Gastrocnemius medialis (tissue), 4 donors: ENCODE measurements at regions not wholly inside any gene's neighbourhood (a gene's known extent, or its start where the extent isn't known, plus 50 kb on each side); places are given as distances from the start of the nearest gene placed in this dataset.
"Not testable (repeated sequence)": the region's sequence is repeated elsewhere in the genome, so short reads cannot be mapped to it uniquely, and the experiment has no call there.

Source experiments
- CTCF ChIP-seq, 5 experiments: fragments of 450-650 bp in 3 of 5; fragments of 200-600 bp in 2 of 5; sonication (generic) in 2 of 5; IDR thresholded peaks in 4 of 5; conservative IDR thresholded peaks in 1 of 5; 1 replicate in 4 of 5; 2 replicates in 1 of 5; pipeline ENCODE4 v1.5.1; 2016 to 2019; ENCODE audit warnings: antibody characterized with exemption in 5 of 5, mild to moderate bottlenecking in 3 of 5, moderate library complexity in 3 of 5
- POLR2A ChIP-seq, 2 donors: fragments of 450-650 bp; IDR thresholded peaks; one replicate each; pipeline ENCODE4 v1.6.1; 2017; ENCODE audit warnings: antibody characterized with exemption in 2 of 2, mild to moderate bottlenecking in 2 of 2, moderate library complexity in 2 of 2

DNA sequence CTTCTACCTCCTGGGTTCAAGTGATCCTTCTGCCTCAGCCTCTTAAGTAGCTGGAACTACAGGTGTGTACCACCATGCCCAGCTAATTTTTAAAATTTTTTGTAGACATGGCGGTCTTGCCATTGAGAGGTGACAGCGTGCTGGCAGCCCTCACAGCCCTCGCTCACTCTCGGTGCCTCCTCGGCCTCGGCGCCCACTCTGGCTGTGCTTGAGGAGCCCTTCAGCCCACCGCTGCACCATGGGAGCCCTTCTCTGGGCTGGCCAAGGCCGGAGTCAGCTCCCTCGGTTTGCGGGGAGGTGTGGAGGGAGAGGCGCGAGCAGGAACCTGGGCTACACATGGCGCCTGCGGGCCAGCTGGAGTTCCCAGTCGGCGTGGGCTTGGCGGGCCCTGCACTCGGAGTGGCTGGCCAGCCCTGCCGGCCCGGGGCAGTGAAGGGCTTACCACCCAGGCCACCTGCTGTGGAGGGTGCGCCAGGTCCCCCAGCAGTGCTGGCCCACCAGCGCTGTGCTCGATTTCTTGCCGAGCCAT, 111.1 kb downstream of the RAP2A start:
- not testable (repeated sequence) for TF ChIP-seq CTCF (IDR thresholded peaks at IDR 0.05 in 4 of 5, conservative IDR thresholded peaks at IDR 0.05 in 1 of 5); POLR2A (IDR thresholded peaks at IDR 0.05)
